SU-DHL-6 (cell line): ENCODE measurements at regions not wholly inside any gene's neighbourhood (a gene's known extent, or its start where the extent isn't known, plus 50 kb on each side); places are given as distances from the start of the nearest gene placed in this dataset.

Source experiments
- H2AFZ ChIP-seq: fragments of 200-600 bp; sonication (generic); 2 replicates; pipeline ENCODE4 v1.6.1; 2014; ENCODE audit warnings: low read depth, mild to moderate bottlenecking, moderate library complexity, mixed read lengths, antibody characterized with exemption, low read length; ENCODE audit not compliant: severe bottlenecking
- H3F3A ChIP-seq: fragments of 200-600 bp; shearing (Covaris generic); 2 replicates; pipeline ENCODE4 v1.6.0; 2016; ENCODE audit warnings: antibody characterized with exemption, mild to moderate bottlenecking; ENCODE audit not compliant: insufficient read depth
- H3K27ac ChIP-seq: fragments of 200-600 bp; sonication (generic); 2 replicates; pipeline ENCODE4 v1.5.1; 2016; ENCODE audit warnings: low read depth, mild to moderate bottlenecking, low read length, moderate library complexity, mixed read lengths
- H3K27me3 ChIP-seq: fragments of 200-600 bp; sonication (generic), shearing (Covaris generic); 2 replicates; pipeline ENCODE4 v1.6.0; 2014; ENCODE audit warnings: mild to moderate bottlenecking, low read length
- H3K36me3 ChIP-seq: fragments of 200-600 bp; sonication (generic); 2 replicates; pipeline ENCODE4 v1.6.1; 2014; ENCODE audit warnings: mild to moderate bottlenecking, low read length, mixed read lengths
- H3K4me2 ChIP-seq: fragments of 300-600, 200-600 bp; shearing (Covaris generic), sonication (generic); 2 replicates; pipeline ENCODE4 v1.6.0; 2014; ENCODE audit warnings: low read length, low read depth, mild to moderate bottlenecking; ENCODE audit not compliant: poor library complexity, severe bottlenecking
- H3K4me3 ChIP-seq: fragments of 200-600 bp; sonication (generic); 2 replicates; pipeline ENCODE4 v1.5.1; 2014; ENCODE audit warnings: antibody characterized with exemption, low read length, mild to moderate bottlenecking, mixed read lengths; ENCODE audit not compliant: insufficient read depth, poor library complexity, severe bottlenecking
- H3K79me2 ChIP-seq: fragments of 200-600 bp; sonication (generic); 2 replicates; pipeline ENCODE4 v1.6.1; 2014; ENCODE audit warnings: mild to moderate bottlenecking, low read length, moderate library complexity; ENCODE audit not compliant: insufficient read depth
- H3K9ac ChIP-seq: fragments of 200-600 bp; sonication (generic); 2 replicates; pipeline ENCODE4 v1.7.0; 2014; ENCODE audit warnings: mild to moderate bottlenecking, low read length
- H3K9me2 ChIP-seq: fragments of 200-600 bp; sonication (generic); replicated peaks from 2 replicates; pipeline ENCODE4 v1.6.1; 2014; ENCODE audit warnings: low read length; ENCODE audit not compliant: insufficient read depth
- H3K9me3 ChIP-seq: fragments of 200-600 bp; sonication (generic); 2 replicates; pipeline ENCODE4 v1.6.1; 2014; ENCODE audit warnings: low read length, mixed read lengths; ENCODE audit not compliant: insufficient read depth
- H4K20me1 ChIP-seq: fragments of 200-600 bp; sonication (generic); 2 replicates; pipeline ENCODE4 v1.6.1; 2014; ENCODE audit warnings: low read depth, mild to moderate bottlenecking, antibody characterized with exemption, low read length, moderate library complexity, mixed read lengths
- EZH2phosphoT487 ChIP-seq: fragments of 200-600 bp; sonication (generic), shearing (Covaris generic); conservative IDR thresholded peaks from 2 replicates; pipeline ENCODE4 v1.6.1; 2018; ENCODE audit warnings: mild to moderate bottlenecking, antibody characterized with exemption, low read length, moderate library complexity, mixed read lengths
- TF ChIP-seq, protein P1 (sequence below): fragments of 200-600 bp; sonication (generic); IDR thresholded peaks from one replicate; pipeline ENCODE4 v1.5.1; 2017; ENCODE audit warnings: antibody characterized with exemption, mild to moderate bottlenecking, low read length, moderate library complexity; ENCODE audit not compliant: insufficient read depth, poor library complexity, severe bottlenecking

DNA sequence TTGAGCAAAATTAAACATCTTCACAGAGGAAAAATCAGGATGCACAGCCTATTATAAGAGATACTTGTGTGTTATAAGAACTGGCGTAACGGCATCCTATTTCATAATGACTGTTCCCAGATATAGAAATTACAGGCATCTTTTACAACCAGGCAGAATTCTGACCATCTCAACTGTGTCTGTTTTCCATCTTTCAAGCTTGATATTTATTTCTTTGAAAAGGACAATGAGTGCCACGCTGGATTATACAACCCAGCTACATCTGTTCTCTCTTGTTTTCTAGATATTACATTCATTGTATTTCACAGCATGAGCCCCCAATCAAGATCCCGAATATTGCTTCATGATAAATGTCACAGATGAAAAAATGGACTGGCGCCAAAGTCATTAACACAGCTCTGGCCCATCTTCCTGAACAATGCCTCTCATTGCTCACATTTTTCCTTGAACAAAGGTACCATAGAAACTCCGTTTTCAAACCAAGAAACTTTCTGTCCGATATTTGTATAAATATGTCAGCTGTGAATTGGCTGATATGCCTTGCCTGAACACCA, 420.6 kb downstream of the TBL1XR1 start:
- Histone ChIP-seq H2AFZ (no peak overlapping the region), H3K9me3 (no peaks in the 10 kb centered on the region), H3K27me3 (no peaks in the 10 kb centered on the region), H3K36me3 (no peaks in the 10 kb centered on the region), H3K79me2 (no peaks in the 10 kb centered on the region), H3K27ac (no peak overlapping the region), H4K20me1 (no peaks in the 10 kb centered on the region), H3K4me2 (no peak overlapping the region), H3K4me3 (no peak overlapping the region), H3K9ac (no peak overlapping the region), H3F3A (no peaks in the 10 kb centered on the region), H3K9me2 (no peaks in the 10 kb centered on the region)
- no peak for TF ChIP-seq EZH2phosphoT487
- TF ChIP-seq, protein P1, sequence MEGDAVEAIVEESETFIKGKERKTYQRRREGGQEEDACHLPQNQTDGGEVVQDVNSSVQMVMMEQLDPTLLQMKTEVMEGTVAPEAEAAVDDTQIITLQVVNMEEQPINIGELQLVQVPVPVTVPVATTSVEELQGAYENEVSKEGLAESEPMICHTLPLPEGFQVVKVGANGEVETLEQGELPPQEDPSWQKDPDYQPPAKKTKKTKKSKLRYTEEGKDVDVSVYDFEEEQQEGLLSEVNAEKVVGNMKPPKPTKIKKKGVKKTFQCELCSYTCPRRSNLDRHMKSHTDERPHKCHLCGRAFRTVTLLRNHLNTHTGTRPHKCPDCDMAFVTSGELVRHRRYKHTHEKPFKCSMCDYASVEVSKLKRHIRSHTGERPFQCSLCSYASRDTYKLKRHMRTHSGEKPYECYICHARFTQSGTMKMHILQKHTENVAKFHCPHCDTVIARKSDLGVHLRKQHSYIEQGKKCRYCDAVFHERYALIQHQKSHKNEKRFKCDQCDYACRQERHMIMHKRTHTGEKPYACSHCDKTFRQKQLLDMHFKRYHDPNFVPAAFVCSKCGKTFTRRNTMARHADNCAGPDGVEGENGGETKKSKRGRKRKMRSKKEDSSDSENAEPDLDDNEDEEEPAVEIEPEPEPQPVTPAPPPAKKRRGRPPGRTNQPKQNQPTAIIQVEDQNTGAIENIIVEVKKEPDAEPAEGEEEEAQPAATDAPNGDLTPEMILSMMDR = no peak

DNA sequence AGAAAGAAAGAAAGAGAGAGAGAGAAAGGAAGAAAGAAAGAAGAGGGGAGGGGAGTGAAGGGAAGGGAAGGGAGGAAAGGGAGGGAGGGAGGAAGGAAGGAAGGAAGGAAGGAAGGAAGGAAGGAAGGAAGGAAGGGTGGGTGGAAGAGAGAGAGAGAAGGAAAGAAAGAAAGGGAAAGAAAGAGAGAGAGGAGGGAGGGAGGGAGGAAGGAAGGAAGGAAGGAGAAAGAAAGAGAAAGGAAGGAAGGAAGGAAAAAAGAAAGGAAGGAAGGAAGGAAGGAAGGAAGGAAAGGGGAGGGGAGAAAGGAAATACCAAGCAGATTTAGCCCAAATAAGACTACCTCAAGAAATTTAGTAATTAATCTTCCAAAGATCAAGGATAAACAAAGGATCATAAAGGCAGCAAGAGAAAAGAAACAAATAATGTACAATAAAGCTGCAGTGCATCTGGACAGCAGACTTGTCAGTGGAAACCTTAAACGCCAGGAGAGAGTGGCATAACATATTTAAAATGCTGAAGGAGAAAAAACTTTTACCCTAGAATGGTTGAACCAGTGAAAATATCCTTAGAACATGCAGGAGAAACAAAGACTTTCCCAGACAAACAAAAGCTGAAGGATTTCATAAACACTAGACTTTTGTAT, 427.6 kb downstream of the TBL1XR1 start:
- Histone ChIP-seq H3K9me2 (no peaks in the 10 kb centered on the region), H3K9me3 (no peaks in the 10 kb centered on the region), H3K27me3 (no peaks in the 10 kb centered on the region), H2AFZ (no peak overlapping the region), H3K9ac (no peak overlapping the region), H3K4me3 (no peak overlapping the region), H3F3A (no peaks in the 10 kb centered on the region), H3K4me2 (no peak overlapping the region), H3K79me2 (no peaks in the 10 kb centered on the region), H3K36me3 (no peaks in the 10 kb centered on the region), H3K27ac (no peak overlapping the region), H4K20me1 (no peaks in the 10 kb centered on the region)
- no peak for TF ChIP-seq EZH2phosphoT487
- TF ChIP-seq, protein P1 = no peak

DNA sequence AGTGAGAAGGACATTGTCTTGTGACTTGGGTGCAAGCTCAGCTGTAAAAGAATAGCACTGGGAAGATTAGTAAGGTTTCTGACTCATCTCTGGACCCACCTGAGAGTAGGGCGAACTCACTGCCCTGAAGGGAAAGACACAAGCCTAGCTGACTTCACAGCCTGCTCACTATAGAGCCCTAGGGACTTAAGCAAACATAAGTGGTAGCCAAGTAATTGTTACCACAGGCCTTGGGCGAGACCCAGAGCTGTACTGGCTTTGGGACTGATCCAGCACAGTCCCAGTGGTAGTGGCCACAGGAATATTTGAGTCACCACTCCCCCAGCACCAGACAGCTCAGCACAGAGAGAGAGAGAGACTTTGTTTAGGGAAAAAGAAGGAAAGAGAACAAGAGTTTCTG, 429.9 kb downstream of the TBL1XR1 start:
- Histone ChIP-seq H3K4me2 (no peak overlapping the region), H3K27me3 (no peaks in the 10 kb centered on the region), H4K20me1 (no peaks in the 10 kb centered on the region), H3F3A (no peaks in the 10 kb centered on the region), H3K27ac (no peak overlapping the region), H3K4me3 (no peak overlapping the region), H3K9me3 (no peaks in the 10 kb centered on the region), H3K36me3 (no peaks in the 10 kb centered on the region), H3K9me2 (no peaks in the 10 kb centered on the region), H3K79me2 (no peaks in the 10 kb centered on the region), H3K9ac (no peak overlapping the region), H2AFZ (no peak overlapping the region)
- TF ChIP-seq, protein P1 = no peak
- TF ChIP-seq EZH2phosphoT487 = no peak
